LHCN-M2 (cell line): ENCODE measurements at regions not wholly inside any gene's neighbourhood (a gene's known extent, or its start where the extent isn't known, plus 50 kb on each side); places are given as distances from the start of the nearest gene placed in this dataset.

Source experiments
- DNase-seq: peaks from one replicate; pipeline ENCODE4 v3.0.0-alpha.2; 2012; ENCODE audit warnings: low read depth

- no peak for DNase-seq
These were observed 66.2 kb upstream of the DYRK2 start for GRCh38 chr12:67582238-67582834.

- no peak for DNase-seq
These were observed 65.7 kb upstream of the DYRK2 start for GRCh38 chr12:67582844-67583243.

GRCh38 chr12:67586951-67587350, 61.6 kb upstream of the DYRK2 start:
- no peak for DNase-seq

- no peak for DNase-seq
These were observed 59.5 kb upstream of the DYRK2 start for GRCh38 chr12:67589078-67589477.

- no peak for DNase-seq
These were observed 58.3 kb upstream of the DYRK2 start for GRCh38 chr12:67590149-67590790.

- peak; percentile 71 for DNase-seq
These were observed 56.1 kb upstream of the DYRK2 start for GRCh38 chr12:67592228-67593011.

- DNase-seq, result peak; percentile 29
These were observed 55.5 kb upstream of the DYRK2 start for GRCh38 chr12:67593041-67593440.

- DNase-seq, result no peak
These were observed 54.8 kb upstream of the DYRK2 start for GRCh38 chr12:67593461-67594330.

- DNase-seq, result no peak
These were observed 53.7 kb upstream of the DYRK2 start for GRCh38 chr12:67594888-67595287.

GRCh38 chr12:67595365-67595764, 53.2 kb upstream of the DYRK2 start:
- no peak for DNase-seq

- DNase-seq, result no peak
These were observed 49.9 kb upstream of the DYRK2 start for GRCh38 chr12:67598598-67598997.
